GM06990 (cell line): ENCODE measurements at regions not wholly inside any gene's neighbourhood (a gene's known extent, or its start where the extent isn't known, plus 50 kb on each side); places are given as distances from the start of the nearest gene placed in this dataset.

Experiments used
- DNase-seq: peaks from one replicate; pipeline ENCODE4 v3.0.0-alpha.2; 2011; ENCODE audit not compliant: insufficient read length; ENCODE audit errors: extremely low read depth
- H3K27me3 ChIP-seq: replicated peaks from 2 replicates; pipeline ENCODE4 v1.6.0; 2011; ENCODE audit warnings: low read length; ENCODE audit not compliant: control insufficient read depth, insufficient read depth
- H3K36me3 ChIP-seq: 2 replicates; pipeline ENCODE4 v1.5.1; 2011; ENCODE audit warnings: low read length; ENCODE audit not compliant: control insufficient read depth, insufficient read depth
- H3K4me3 ChIP-seq: replicated peaks from 2 replicates; pipeline ENCODE4 v1.5.1; 2011; ENCODE audit warnings: low read depth, mild to moderate bottlenecking, control low read depth, low read length
- CTCF ChIP-seq: IDR thresholded peaks from 2 replicates; pipeline ENCODE4 v1.5.1; 2011; ENCODE audit warnings: low read length, control low read depth, mild to moderate bottlenecking, inconsistent platforms; ENCODE audit not compliant: insufficient read depth, poor library complexity, severe bottlenecking

- no peaks in the 10 kb centered on the region for H3K36me3 ChIP-seq
- no peak for TF ChIP-seq CTCF
- H3K4me3 ChIP-seq = no peak overlapping the region
- H3K27me3 ChIP-seq = no peaks in the 10 kb centered on the region; the same call in 1 of the 2 replicates
- no peak for DNase-seq
These were observed 598.3 kb upstream of the PLXNA2 start for GRCh38 chr1:208842451-208842850.

DNA sequence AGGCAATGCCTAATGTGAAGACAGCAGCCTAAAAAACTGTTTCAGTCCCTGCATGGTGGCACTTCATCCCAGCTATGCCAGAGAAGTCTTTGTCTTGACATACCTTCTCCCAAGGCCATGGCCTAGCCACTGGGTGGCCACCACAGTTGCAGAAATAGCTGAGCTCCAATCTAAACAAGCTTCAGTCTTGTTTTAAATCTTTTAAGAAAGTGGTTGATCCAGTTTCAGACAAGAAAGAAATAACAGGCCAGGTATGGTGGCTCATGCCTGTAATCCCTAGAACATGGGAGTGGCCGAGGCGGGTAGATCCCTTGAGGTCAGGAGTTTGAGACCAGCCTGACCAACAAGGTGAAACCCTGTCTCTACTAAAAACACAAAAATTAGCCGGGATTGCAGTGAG, 600.0 kb upstream of the PLXNA2 start:
- no peaks in the 10 kb centered on the region for H3K27me3 ChIP-seq
- no peak for DNase-seq
- no peak overlapping the region for H3K4me3 ChIP-seq
- TF ChIP-seq CTCF = no peak
- H3K36me3 ChIP-seq = no peaks in the 10 kb centered on the region

DNA sequence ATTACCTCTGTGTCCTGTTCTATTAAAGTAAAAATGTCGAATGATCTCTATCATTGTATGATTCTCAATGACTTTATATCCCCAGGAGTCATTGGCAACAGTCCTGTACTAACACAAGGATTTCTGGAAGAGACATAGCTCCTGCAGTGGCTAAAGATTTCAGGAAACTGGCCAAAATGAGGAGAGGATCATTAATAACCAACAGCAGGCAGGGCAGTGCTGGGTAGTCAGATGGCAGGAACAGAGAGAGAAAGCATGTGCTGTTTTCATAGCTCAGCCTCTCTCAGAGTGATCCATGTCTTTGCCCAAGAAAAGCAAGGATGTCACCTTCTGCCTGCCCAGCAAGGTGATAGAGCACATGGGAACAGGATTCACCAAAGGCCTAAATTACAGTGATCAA, 604.7 kb upstream of the PLXNA2 start:
- no peak for DNase-seq
- H3K4me3 ChIP-seq = no peak overlapping the region
- TF ChIP-seq CTCF = no peak

DNA sequence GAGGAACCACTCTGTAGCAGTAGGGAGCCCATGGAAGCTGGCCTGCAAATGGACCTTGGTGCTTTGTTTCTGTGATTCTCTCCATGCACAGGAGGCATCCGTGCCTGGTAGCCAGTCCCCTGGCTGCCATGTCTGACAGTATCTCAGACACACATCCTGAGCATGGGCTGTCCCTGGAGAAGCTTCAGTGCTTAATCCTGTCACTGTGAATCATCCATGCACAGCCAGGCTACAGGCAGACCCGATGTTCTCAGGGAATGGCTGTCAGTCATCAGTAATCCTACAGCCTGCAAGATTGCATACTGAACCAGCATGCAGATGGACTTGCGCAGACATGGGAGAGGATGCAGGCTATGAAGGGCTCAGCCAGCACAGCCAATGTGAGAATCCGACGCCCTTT, 606.3 kb upstream of the PLXNA2 start:
- DNase-seq = no peak
- Histone ChIP-seq H3K4me3 (no peak overlapping the region), H3K27me3 (no peaks in the 10 kb centered on the region), H3K36me3 (no peaks in the 10 kb centered on the region)
- TF ChIP-seq CTCF = no peak

More for the DNA sequence above, 604.7 kb upstream of the PLXNA2 start:
- no peaks in the 10 kb centered on the region for H3K36me3 ChIP-seq
- no peaks in the 10 kb centered on the region for H3K27me3 ChIP-seq

DNA sequence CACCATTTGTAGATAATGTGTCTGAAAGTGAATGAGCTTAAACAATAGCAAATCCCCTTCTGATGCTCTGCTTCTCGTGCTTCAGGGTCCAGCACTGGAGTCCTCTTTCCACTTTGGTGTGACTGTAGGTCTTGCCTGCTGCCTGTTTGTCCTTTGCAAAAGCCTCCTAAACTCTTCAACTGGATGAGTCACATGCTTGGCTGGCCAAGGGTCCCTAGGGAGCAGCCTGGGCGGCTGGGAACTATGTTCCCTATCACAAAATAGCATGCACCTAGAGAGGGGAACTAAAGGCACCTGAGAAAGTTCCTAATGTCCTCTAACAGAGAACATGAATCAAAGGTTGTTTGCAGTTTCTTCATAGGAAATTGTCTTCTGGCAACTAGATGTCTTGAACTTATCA, 607.2 kb upstream of the PLXNA2 start:
- Histone ChIP-seq H3K36me3 (no peaks in the 10 kb centered on the region), H3K27me3 (no peaks in the 10 kb centered on the region), H3K4me3 (no peak overlapping the region)
- no peak for TF ChIP-seq CTCF
- no peak for DNase-seq

GRCh38 chr1:208852911-208853310, 608.7 kb upstream of the PLXNA2 start:
- H3K27me3 ChIP-seq = no peaks in the 10 kb centered on the region
- DNase-seq = no peak
- no peak for TF ChIP-seq CTCF
- H3K4me3 ChIP-seq = no peak overlapping the region
- H3K36me3 ChIP-seq = no peaks in the 10 kb centered on the region
